HG03045 (cell line): ENCODE measurements at regions not wholly inside any gene's neighbourhood (a gene's known extent, or its start where the extent isn't known, plus 50 kb on each side); places are given as distances from the start of the nearest gene placed in this dataset.

Experiments
- ATAC-seq: cut with Tn5 transposase; IDR thresholded peaks from one replicate; pipeline ENCODE4 v1.9.1; 2021; ENCODE audit warnings: mild to moderate bottlenecking, moderate library complexity; ENCODE audit not compliant: unreplicated experiment

GRCh38 chr22:48712558-48713271 lies 1115.0 kb downstream of the BRD1 start:
- no peak for ATAC-seq

DNA sequence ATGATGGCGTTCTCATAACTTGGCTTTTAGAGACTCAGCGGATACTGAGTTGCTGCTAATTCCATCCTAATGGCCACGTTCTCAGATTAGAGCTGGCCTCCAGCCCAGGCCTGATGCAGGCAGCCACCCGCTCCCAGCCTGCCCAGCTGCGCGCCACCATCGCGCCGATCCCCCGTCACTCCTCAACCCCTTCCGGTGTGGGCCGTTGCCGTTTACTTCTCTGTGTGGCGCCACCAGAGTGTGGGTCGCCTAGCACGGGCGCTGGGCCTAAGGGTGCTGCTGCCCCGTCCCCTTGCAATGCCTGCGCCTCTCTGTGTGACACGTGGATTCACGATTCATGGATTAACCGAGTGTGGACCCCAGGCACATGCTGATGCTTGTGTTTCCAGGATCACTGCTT lies 1116.0 kb downstream of the BRD1 start:
- no peak for ATAC-seq

DNA sequence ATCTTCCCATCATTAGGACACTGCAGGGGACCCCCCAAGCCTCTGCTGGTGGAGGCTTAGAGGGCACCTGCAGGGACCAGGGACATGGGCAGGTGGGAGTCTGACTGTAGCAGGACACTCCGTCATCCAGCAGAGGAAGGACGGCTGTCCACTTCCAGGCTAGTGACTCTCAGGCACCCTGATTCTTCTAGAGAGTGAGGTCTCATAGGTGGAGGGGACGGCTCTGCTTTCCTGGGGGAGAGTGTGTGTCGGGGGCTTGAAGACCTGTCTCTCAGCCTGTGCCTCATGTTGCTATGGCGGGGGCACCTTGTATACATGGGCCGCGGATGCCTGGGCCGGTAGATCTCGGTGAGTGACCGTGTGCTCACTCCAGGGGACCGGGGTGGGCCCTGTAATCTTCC lies 1116.6 kb downstream of the BRD1 start:
- no peak for ATAC-seq

- ATAC-seq: no peak
These were observed 1117.3 kb downstream of the BRD1 start for GRCh38 chr22:48710410-48710809.

- no peak for ATAC-seq
These were observed 1117.7 kb downstream of the BRD1 start for GRCh38 chr22:48709976-48710375.

- no peak for ATAC-seq
These were observed 1118.2 kb downstream of the BRD1 start for GRCh38 chr22:48709453-48709852.

- ATAC-seq: no peak
These were observed 1119.0 kb downstream of the BRD1 start for GRCh38 chr22:48708558-48709245.

- ATAC-seq: no peak
These were observed 1119.7 kb downstream of the BRD1 start for GRCh38 chr22:48707763-48708557.

GRCh38 chr22:48706934-48707762 lies 1120.5 kb downstream of the BRD1 start:
- ATAC-seq: no peak

GRCh38 chr22:48705917-48706605 lies 1121.6 kb downstream of the BRD1 start:
- no peak for ATAC-seq

- no peak for ATAC-seq
These were observed 1122.3 kb downstream of the BRD1 start for GRCh38 chr22:48705159-48705916.

GRCh38 chr22:48704335-48704734 lies 1123.3 kb downstream of the BRD1 start:
- no peak for ATAC-seq

DNA sequence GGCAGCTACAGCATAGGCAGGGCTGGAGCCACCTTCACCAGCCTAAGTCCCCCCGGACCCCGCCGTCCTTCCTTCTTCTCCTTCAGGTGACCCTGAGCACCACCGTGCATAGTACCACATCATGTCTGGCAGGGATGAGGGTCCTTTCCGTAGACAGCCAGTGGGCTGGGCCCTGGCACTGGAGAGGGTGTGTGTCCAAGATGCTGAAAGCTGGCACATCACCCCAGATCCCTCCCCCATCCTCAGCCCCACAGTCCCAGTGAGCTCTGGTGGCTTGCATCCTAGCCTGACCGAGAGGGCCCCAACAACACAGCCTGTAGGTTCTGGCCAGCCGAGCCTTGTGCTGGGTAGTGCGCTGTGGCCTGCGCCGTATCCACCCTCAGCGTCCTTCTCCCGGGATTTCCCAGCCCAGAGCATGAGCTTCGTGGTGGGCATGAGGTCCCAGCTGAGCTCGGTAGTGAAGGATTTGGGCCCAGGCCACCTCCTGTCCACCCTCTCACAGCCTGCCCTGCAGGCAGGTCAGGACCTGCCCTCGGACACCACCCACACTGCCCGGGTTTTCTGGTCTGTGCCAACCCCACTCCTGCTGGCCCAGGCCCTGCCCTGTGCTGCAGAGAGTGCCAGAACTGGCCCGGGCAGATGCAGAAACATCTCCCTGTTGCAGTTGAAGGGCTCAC lies 1124.3 kb downstream of the BRD1 start:
- no peak for ATAC-seq

DNA sequence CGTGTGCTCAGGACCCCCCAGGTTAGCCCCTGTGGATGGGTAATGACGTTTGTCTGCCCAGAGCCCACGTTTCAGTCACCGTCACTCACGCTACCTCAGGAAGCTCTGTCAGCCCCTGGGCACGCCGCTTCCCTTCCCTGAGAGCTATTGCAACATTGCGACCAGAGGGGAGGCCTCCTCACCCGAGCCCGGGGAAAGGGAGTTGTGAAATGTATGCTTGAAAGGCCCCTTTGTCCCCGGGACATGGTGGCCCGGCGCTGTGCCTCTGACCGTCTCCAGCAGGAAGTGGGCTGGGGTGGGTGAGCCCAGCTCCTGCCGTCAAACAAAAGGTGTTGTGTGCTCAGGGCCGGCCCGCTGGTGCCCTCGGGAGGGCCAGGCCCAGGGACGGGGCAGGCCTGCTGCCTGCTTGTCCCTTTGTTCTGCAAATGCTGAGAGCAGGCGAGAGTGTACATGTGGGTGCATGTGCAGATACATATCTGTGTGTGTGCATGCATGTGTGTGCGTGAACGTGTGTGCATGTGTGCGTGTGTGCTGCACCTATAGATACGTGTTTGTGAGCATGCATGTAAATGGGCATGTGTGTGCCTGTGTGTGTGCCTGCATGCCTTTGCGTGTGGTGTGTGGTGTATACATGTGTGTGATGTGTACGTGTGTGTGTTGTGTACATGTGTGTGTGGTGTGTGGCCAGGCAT lies 1125.0 kb downstream of the BRD1 start:
- ATAC-seq: no peak

DNA sequence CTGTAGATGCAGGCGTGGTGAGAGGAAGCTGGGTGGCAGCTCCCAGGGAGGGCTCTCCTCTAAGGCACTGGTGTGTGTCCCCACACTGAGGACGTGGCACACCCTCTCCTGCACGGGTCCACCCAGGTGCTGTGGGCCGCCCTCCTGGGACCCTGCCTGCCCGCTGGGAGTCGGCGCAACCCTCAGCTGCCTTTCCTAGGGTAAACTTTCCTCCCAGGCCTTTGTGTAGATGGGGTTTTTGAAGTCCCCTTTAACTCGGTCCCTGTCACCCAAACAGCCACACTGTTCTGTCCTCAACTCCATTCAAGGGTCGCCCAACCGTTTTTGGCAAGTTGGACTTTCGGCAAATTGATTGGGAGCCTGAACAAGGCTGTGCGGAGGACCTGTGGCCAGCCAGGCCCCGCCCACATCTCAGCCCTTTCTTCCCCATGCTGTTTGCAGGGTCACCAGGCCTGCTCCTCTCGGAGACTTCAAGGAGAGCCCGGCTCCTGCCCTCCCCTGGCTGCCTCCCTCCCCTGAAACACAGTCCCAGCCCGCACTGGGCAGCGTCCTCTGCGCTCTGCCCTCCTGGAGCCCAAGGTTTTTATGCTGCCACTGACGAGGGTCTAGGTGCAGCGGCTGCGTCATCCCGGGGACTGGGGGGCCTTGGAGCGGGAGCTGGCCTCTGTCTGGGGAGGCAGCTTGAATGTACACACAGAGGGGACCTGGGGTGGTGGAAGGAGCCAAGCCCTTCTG lies 1126.2 kb downstream of the BRD1 start:
- no peak for ATAC-seq

- no peak for ATAC-seq
These were observed 1126.9 kb downstream of the BRD1 start for GRCh38 chr22:48700566-48701295.

DNA sequence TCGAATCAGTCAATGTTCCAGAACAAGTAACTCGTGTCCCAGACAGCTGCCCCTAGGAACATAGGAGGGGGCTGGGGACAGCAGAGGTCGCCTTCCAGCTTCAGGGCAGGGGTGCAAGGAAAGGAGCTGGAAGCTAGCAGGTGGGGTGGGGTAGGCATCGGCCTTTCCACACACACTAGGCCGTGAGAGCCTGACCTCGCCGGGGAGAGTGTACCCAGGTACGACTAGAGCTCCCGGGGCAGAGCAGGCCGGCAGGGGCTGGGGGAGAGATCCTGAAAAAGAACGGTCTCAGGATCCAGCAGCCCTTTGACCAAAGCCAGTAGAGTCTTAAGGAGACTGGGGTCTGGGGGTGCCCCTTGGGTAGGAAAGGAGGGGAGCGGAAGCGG lies 1127.5 kb downstream of the BRD1 start:
- ATAC-seq: no peak
